CD4-positive, alpha-beta T cell treated with Interleukin-10 for 1 hour (primary cell): ENCODE measurements at regions not wholly inside any gene's neighbourhood (a gene's known extent, or its start where the extent isn't known, plus 50 kb on each side); places are given as distances from the start of the nearest gene placed in this dataset.

ENCODE experiments used
- DNase-seq: peaks from one replicate; pipeline ENCODE4 v3.0.0-alpha.2; 2020

- no peak for DNase-seq
These were observed 397.6 kb downstream of the ZNF521 start for GRCh38 chr18:24954341-24954740.

- DNase-seq, result no peak
These were observed 394.0 kb downstream of the ZNF521 start for GRCh38 chr18:24958001-24958400.

DNA sequence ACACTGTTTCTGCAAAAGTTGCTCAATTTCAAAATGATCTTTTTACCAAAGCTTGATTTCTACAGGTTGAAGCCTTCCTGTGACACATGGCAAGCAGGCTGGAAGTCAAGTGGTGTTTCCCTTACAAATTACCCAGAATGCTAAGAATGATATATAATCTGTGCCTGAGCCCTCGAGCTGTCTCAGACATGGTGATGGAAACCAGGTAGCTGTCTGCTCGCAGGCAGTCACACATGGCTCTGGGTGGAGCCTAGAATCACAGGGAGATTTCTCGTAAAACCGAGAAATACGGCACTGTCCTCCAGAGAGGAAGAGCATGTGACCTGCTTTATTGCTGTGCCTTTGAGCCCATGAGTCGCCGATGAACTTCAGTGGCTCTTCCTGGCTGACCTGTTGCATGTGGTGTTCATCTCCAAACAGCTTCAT lies 392.9 kb downstream of the ZNF521 start:
- DNase-seq, result no peak

- DNase-seq, result peak; percentile 5
These were observed 387.8 kb downstream of the ZNF521 start for GRCh38 chr18:24964216-24964615.

DNA sequence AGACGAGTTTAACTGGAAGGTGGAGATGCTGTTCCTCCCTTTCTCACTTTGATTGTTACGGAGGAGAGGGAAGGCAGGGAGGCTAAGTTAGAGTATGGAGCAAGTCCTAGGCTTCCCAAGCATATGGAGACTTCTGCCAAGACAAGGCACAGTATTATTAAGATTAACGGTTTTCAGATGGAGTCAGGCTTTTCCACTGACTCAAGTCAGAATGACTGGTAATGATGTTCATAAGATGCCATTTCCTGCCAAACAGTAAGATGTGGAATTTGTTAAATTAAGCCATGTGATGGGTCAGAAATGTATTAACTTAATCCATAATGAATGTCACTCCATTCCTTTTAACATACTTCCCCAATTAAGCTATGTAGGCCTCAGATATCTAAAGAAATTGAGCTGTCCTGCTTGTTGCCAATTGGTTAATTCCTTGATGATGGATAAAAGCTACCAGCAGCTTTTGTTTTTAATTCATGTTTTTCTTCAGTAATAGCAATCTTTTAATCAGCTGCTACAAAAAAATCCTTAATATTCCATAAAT lies 383.7 kb downstream of the ZNF521 start:
- DNase-seq, result no peak

GRCh38 chr18:24972577-24972976 lies 379.4 kb downstream of the ZNF521 start:
- DNase-seq, result no peak

DNA sequence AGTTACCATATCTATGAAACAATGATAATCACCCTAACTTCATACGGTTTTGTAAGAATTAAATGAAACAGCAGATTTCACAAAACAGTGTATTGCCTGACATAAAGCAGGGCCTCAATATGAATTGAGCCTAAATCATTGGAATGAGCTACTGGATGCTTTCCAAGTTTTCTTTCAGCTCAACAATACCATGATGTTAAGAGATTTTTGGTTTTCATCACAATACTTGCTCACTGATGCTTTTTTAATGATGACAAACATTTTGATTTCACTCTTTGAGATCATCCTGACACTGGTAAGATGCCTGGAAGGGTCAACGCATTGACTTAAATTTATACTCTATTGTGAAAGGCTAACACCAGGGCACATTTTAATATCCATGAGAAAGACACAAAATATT lies 377.5 kb downstream of the ZNF521 start:
- DNase-seq, result no peak

DNA sequence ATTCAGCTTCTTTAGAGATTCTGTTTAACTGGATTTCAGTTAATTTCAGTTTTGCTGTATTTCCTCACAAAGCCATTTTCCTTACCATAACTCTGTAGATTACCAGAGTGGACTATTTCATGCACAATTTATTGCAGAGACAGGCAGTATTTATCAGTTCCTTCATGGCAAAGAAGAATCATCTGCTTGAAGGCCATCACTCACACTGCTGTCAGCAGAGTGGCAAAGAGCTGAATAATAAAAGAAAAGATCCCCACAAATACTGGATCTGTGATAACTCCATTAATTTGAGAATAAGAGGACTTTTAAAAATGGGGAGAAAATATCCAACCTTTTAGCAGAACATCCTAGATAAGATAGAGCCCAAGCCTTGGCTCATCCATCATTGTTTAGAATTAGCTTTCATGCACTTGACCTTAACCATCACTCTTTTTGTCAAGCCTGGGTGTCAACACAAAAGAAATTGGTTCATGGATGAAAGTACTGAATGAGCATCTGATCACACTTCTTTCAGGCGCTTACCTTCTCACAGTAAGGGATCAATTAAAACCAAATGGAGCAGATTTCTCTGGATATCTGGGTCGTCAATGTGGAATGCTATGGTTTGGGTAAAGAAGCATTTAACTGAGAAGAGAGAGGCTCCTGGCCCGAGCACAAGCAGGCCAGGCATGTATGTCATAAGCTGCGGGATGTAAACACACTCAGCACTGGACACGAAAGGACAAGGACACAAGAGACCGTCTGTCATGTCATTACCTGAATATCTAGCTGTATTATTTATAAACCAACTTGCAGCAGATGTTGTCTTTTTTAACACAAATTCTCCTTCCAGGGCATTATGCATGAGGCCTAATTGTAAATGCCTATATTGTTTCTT lies 376.2 kb downstream of the ZNF521 start:
- no peak for DNase-seq

GRCh38 chr18:24976502-24976901 lies 375.5 kb downstream of the ZNF521 start:
- DNase-seq, result no peak

DNA sequence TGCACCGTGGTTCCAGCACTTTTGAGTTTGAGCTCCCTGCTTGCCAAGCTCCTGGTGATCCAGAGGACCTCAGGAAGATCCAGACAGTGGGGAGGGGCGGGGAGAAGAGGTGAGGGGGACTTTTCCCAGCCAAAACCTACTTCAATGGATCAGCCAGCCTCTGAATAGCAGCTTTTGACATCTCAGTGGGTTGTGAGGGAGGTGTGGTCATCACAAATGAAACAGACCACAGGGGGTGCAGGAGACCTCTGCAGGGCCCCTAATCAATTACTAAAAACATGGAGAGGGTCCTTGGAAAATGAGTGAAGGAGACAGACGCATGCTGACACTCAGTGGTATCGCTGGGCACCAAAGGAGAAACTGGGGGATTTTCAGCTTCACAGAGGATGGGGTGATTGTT lies 372.7 kb downstream of the ZNF521 start:
- no peak for DNase-seq

DNA sequence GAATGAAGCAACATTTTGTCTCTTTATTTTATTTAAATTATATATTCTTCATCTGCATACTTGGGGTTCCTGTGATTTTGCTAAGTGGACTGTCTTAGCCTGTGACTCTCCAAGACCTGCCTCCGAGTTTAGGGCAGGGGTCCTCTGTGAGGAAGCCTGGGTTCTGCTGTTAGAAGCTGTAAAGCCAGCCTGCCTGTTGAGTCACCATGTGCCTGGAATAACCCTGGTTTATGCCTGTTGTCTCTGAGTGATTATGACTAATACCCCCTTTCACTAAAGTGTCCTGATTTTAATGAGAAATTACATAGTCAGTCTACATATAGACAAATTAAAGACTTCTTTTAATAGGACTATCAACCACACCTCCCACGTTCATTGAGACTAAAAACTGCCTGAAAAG lies 369.1 kb downstream of the ZNF521 start:
- DNase-seq, result no peak

- no peak for DNase-seq
These were observed 368.3 kb downstream of the ZNF521 start for GRCh38 chr18:24983566-24984139.

DNA sequence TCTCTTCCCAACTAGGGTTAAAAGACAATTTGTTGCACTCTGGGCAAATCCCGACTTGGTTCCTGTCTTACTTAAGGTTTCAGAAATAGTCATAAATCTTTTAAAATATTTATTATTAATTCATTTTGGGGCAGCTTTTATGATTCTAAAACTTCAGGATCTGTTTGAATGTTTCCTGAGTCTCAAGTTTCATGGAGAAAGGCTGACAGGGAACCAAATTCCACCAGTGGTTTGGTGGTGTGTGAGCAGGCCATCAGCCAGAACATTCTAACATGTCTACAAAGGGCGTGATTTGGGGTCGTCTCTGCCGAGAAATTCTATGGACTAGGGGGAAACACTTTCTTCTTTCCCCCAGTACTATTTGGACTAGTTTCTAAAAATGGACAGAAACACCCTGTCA lies 366.4 kb downstream of the ZNF521 start:
- no peak for DNase-seq

- DNase-seq, result no peak
These were observed 365.2 kb downstream of the ZNF521 start for GRCh38 chr18:24986666-24987302.

GRCh38 chr18:24987303-24988252 lies 364.4 kb downstream of the ZNF521 start:
- DNase-seq, result no peak

DNA sequence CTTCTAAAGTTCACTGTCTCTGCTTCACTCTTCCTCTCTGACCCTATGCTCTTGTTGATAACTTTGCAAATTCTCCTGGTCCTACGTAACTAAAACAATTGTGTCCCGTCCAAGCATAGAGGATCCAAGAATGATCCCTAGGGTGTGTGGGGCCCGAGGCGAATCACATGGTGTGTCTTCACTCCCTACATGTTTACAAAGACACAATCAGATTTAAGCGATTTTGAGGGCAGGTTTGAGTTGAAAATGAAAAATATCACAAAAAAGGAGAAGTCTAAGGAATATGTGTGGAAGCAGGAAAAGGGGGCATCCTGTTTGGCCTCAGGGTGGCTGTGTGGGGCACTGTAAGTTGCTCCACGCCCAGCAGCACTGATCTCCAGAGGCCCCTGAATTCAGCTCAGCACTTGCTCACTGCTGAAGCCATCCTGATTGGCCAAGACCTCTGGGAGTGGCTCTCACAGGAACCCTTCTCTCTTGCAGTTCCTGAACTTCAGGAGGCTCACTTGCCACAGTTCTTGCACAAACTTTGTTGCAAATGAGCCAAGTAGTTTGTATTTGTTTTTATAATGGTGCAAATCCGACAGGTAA lies 363.6 kb downstream of the ZNF521 start:
- DNase-seq, result no peak

- no peak for DNase-seq
These were observed 362.0 kb downstream of the ZNF521 start for GRCh38 chr18:24989760-24990593.

GRCh38 chr18:24990671-24991134 lies 361.3 kb downstream of the ZNF521 start:
- no peak for DNase-seq

DNA sequence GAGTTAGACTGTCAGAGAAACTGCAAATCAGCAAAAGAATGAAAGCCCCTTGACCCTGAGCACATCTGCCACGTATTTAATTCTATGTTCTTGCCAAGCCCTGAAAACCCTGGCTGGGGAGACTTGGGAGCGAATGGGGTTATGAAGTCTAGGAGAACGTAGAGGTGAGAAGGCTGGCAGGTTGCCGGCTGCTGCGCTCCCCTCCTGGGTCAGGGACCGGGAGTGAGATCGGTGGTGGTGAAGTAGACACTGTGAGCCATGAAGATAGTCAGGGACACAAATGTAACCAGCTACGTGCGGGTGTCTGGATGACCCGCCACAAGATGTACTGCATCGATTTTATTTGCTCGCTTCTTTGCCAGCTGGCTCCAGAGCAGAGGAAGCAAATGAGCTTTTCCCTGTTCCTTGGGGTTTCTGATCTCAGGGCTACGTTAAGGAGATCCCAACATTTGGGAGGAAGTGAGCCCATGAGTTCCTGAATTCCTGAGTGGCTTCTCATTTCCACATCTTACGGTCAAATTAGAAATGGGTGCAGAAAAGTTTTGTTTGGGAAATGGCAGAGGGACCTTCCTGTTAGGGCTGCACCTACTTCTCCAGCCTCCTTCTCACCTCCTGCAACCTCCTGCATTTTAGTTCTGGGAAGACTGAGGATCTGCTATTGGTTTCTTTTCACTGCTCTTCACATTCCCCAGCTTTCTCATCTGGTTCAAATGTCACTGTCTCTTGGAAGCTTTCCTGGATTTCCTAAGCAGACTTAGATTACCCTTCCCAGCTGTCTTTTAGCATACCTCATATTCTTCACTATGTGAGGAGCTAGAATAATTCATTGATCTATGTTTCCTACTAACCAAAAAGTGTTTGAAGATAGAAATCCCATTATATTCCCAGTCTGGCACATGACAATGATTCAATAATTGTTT lies 360.6 kb downstream of the ZNF521 start:
- no peak for DNase-seq

- DNase-seq, result no peak
These were observed 359.5 kb downstream of the ZNF521 start for GRCh38 chr18:24992491-24992890.
